Neural progenitor cell (in vitro differentiated cells): ENCODE measurements at regions not wholly inside any gene's neighbourhood (a gene's known extent, or its start where the extent isn't known, plus 50 kb on each side); places are given as distances from the start of the nearest gene placed in this dataset.
A peak's percentile ranks its signal among the peaks of the same experiment; 100 is the strongest.

ENCODE experiments used
- DNase-seq: peaks from one replicate; pipeline ENCODE4 v3.0.0-alpha.2; 2016; ENCODE audit warnings: low spot score
- H2AFZ ChIP-seq: fragments of 200-600 bp; sonication (generic); replicated peaks from 2 replicates; pipeline ENCODE4 v1.6.1; 2016; ENCODE audit warnings: antibody characterized with exemption
- H3F3A ChIP-seq: fragments of 200-600 bp; sonication (generic); 2 replicates; pipeline ENCODE4 v1.6.1; 2016; ENCODE audit warnings: antibody characterized with exemption, low read depth
- H3K27ac ChIP-seq: fragments of 200-600 bp; sonication (generic); 2 replicates; pipeline ENCODE4 v1.5.1; 2016; ENCODE audit warnings: mild to moderate bottlenecking
- H3K27me3 ChIP-seq: fragments of 200-600 bp; sonication (generic); 2 replicates; pipeline ENCODE4 v1.6.1; 2016; ENCODE audit warnings: mild to moderate bottlenecking, moderate library complexity
- H3K36me3 ChIP-seq: fragments of 200-600 bp; sonication (generic); 2 replicates; pipeline ENCODE4 v1.5.1; 2016
- H3K4me1 ChIP-seq: fragments of 200-600 bp; sonication (generic); 2 replicates; pipeline ENCODE4 v1.6.1; 2016; ENCODE audit warnings: mixed run types
- H3K4me2 ChIP-seq: fragments of 200-600 bp; sonication (generic); 2 replicates; pipeline ENCODE4 v1.6.1; 2016
- H3K4me3 ChIP-seq: fragments of 200-600 bp; sonication (generic); 2 replicates; pipeline ENCODE4 v1.5.1; 2016
- H3K79me2 ChIP-seq: fragments of 200-600 bp; sonication (generic); 2 replicates; pipeline ENCODE4 v1.6.1; 2016; ENCODE audit warnings: low read depth
- H3K9ac ChIP-seq: fragments of 200-600 bp; sonication (generic); 2 replicates; pipeline ENCODE4 v1.6.1; 2016
- H3K9me3 ChIP-seq: fragments of 200-600 bp; sonication (generic); 2 replicates; pipeline ENCODE4 v1.5.1; 2016; ENCODE audit warnings: low read depth
- H4K20me1 ChIP-seq: fragments of 200-600 bp; sonication (generic); 2 replicates; pipeline ENCODE4 v1.6.1; 2016; ENCODE audit warnings: low read depth
- H3K27ac Mint-ChIP-seq: 3 replicates; pipeline ENCODE4 v1.8.0; 2021; ENCODE audit warnings: mixed read lengths
- H3K27me3 Mint-ChIP-seq: 2 replicates; pipeline ENCODE4 v1.8.0; 2022; ENCODE audit warnings: low read depth, mild to moderate bottlenecking, inconsistent platforms, moderate library complexity, mixed read lengths; ENCODE audit not compliant: insufficient read depth
- H3K36me3 Mint-ChIP-seq: 3 replicates; pipeline ENCODE4 v1.8.0; 2021; ENCODE audit warnings: mixed read lengths
- H3K4me1 Mint-ChIP-seq: 3 replicates; pipeline ENCODE4 v1.8.0; 2021; ENCODE audit warnings: mixed read lengths
- H3K4me3 Mint-ChIP-seq: 3 replicates; pipeline ENCODE4 v1.8.0; 2021; ENCODE audit warnings: mild to moderate bottlenecking, moderate library complexity, mixed read lengths
- H3K9me3 Mint-ChIP-seq: 3 replicates; pipeline ENCODE4 v1.8.0; 2020; ENCODE audit warnings: mixed read lengths
- CTCF ChIP-seq: fragments of 200-600 bp; sonication (generic); IDR thresholded peaks from 2 replicates; pipeline ENCODE4 v1.5.1; 2017; ENCODE audit warnings: antibody characterized with exemption, mild to moderate bottlenecking
- EZH2 ChIP-seq: fragments of 200-600 bp; sonication (generic); IDR thresholded peaks from 2 replicates; pipeline ENCODE4 v1.6.1; 2017; ENCODE audit warnings: antibody characterized with exemption, mild to moderate bottlenecking, moderate library complexity
- EZH2phosphoT487 ChIP-seq: fragments of 200-600 bp; sonication (generic); IDR thresholded peaks from 2 replicates; pipeline ENCODE4 v1.6.1; 2017; ENCODE audit warnings: antibody characterized with exemption

GRCh38 chr22:25366408-25366807 is 147.0 kb downstream of the CRYBB2 start:
- Histone ChIP-seq H2AFZ (no peak overlapping the region), H3K4me2 (no peak overlapping the region), H3K4me3 (no peak overlapping the region), H3F3A (no peaks in the 10 kb centered on the region), H3K27me3 (no peaks in the 10 kb centered on the region), H3K9me3 (no peaks in the 10 kb centered on the region), H3K79me2 (no peaks in the 10 kb centered on the region), H3K9ac (no peak overlapping the region), H3K36me3 (no peaks in the 10 kb centered on the region), H3K4me1 (no peaks in the 10 kb centered on the region), H3K27ac (no peak overlapping the region), H4K20me1 (peaks cover 9% of the 10 kb centered on the region)
- peaks cover 2% of the 10 kb centered on the region for H3K36me3 Mint-ChIP-seq
- peaks cover 8% of the 10 kb centered on the region for H3K4me1 Mint-ChIP-seq
- no peak overlapping the region for H3K4me3 Mint-ChIP-seq
- no peak overlapping the region for H3K27ac Mint-ChIP-seq
- H3K9me3 Mint-ChIP-seq = no peaks in the 10 kb centered on the region
- no peak for DNase-seq
- H3K27me3 Mint-ChIP-seq = peaks cover 2% of the 10 kb centered on the region
- TF ChIP-seq EZH2phosphoT487 = no peak
- no peak for TF ChIP-seq EZH2
- TF ChIP-seq CTCF = no peak

GRCh38 chr22:25366876-25367466 is 147.5 kb downstream of the CRYBB2 start:
- Histone ChIP-seq H3K9me3 (no peaks in the 10 kb centered on the region), H3K9ac (no peak overlapping the region), H3K36me3 (no peaks in the 10 kb centered on the region), H3K4me3 (no peak overlapping the region), H4K20me1 (peaks cover 6% of the 10 kb centered on the region), H2AFZ (no peak overlapping the region), H3K4me1 (no peaks in the 10 kb centered on the region), H3K4me2 (no peak overlapping the region), H3F3A (no peaks in the 10 kb centered on the region), H3K79me2 (no peaks in the 10 kb centered on the region), H3K27ac (no peak overlapping the region), H3K27me3 (no peaks in the 10 kb centered on the region)
- no peak overlapping the region for H3K4me3 Mint-ChIP-seq
- H3K27ac Mint-ChIP-seq = no peak overlapping the region
- no peaks in the 10 kb centered on the region for H3K9me3 Mint-ChIP-seq
- TF ChIP-seq CTCF = no peak
- TF ChIP-seq EZH2phosphoT487 = no peak
- TF ChIP-seq EZH2 = no peak
- DNase-seq = no peak
- H3K4me1 Mint-ChIP-seq = peaks cover 8% of the 10 kb centered on the region
- H3K36me3 Mint-ChIP-seq = peaks cover 2% of the 10 kb centered on the region
- H3K27me3 Mint-ChIP-seq = peaks cover 2% of the 10 kb centered on the region

GRCh38 chr22:25367756-25368155 is 148.3 kb downstream of the CRYBB2 start:
- Histone ChIP-seq H3K4me2 (no peak overlapping the region), H3K9me3 (no peaks in the 10 kb centered on the region), H3K4me1 (no peaks in the 10 kb centered on the region), H3K9ac (no peak overlapping the region), H3K27ac (no peak overlapping the region), H3K79me2 (no peaks in the 10 kb centered on the region), H4K20me1 (peaks cover 3% of the 10 kb centered on the region), H3K36me3 (no peaks in the 10 kb centered on the region), H2AFZ (no peak overlapping the region), H3F3A (no peaks in the 10 kb centered on the region), H3K27me3 (no peaks in the 10 kb centered on the region), H3K4me3 (no peak overlapping the region)
- Mint-ChIP-seq H3K36me3 (peaks cover 2% of the 10 kb centered on the region), H3K4me1 (peaks cover 8% of the 10 kb centered on the region), H3K27ac (peak overlapping the region; percentile 44), H3K9me3 (no peaks in the 10 kb centered on the region), H3K4me3 (no peak overlapping the region), H3K27me3 (peaks cover 2% of the 10 kb centered on the region)
- DNase-seq = no peak
- TF ChIP-seq EZH2 = no peak
- no peak for TF ChIP-seq EZH2phosphoT487
- TF ChIP-seq CTCF = no peak
